ENCODE measurements at regions not wholly inside any gene's neighbourhood (a gene's known extent, or its start where the extent isn't known, plus 50 kb on each side); places are given as distances from the start of the nearest gene placed in this dataset.

DNA sequence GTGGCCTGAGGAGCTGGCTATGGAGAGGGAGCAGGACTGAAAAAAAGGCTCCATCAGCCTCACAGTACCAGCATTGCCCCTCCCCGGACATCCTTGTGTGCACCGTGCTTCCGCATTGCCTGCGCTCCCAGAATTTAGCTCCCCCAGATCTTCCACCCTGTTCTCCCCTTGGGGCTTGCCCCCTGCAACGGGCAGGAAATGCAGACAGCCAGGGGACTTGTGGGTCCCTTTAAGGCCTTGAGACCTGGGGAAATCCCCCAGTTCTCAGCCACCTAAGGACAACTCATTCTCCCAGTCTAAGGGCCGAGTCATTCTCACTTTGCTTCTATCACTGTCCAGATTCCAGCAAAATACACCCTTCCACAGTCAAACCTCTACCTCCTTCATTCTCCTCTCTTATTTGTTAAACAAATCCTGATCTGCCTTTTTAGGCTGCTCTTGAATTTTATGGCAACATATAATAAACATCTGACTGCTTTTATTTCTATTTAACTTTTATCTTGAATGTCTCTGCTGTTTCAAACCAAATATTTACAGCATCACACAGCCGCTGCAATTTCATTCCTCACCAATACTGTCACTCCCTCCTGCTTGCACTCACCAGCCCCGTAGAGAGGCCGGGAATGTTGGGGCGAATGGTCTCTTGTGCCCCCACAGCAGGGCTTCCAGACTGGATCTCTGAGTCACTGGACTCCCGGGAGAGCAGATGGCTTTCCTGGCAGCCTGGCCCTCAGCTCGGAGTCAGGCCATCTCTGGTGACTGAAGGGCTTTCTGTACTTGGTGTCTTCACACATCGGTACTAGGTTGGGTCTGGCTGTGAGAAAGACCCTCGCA is 221.9 kb downstream of the TSHZ3 start:
- peak in 2 of 3 donors; percentile 18 to 45 for DNase-seq
- peak; percentile 63 for ATAC-seq
- H3K9me3 ChIP-seq = no peaks in the 10 kb centered on the region

DNA sequence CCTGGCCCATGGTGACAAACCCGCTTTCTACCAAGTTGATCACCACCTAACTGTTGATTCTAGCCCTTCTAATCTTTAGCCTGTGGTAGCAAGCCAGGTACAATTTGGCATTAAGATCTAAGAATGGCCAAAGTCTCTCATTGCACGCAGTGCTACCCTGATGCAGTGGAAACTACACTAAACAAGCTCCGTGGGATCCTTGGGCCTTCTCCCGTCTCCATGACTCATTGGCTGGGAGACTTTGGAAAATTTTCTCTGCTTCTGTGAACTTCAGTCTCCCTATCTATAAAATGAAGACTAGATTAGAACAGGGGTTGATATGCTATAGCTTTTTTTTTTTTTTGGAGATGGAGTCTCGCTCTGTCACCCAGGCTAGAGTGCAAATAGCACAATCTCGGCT is 223.0 kb downstream of the TSHZ3 start:
- intact Hi-C loops (cut with DNase I, micrococcal nuclease) = no loop called here
- H3K4me1 ChIP-seq (ENCODE audit: low read depth) = peaks cover 6% of the 10 kb centered on the region
- TF ChIP-seq, protein P1, sequence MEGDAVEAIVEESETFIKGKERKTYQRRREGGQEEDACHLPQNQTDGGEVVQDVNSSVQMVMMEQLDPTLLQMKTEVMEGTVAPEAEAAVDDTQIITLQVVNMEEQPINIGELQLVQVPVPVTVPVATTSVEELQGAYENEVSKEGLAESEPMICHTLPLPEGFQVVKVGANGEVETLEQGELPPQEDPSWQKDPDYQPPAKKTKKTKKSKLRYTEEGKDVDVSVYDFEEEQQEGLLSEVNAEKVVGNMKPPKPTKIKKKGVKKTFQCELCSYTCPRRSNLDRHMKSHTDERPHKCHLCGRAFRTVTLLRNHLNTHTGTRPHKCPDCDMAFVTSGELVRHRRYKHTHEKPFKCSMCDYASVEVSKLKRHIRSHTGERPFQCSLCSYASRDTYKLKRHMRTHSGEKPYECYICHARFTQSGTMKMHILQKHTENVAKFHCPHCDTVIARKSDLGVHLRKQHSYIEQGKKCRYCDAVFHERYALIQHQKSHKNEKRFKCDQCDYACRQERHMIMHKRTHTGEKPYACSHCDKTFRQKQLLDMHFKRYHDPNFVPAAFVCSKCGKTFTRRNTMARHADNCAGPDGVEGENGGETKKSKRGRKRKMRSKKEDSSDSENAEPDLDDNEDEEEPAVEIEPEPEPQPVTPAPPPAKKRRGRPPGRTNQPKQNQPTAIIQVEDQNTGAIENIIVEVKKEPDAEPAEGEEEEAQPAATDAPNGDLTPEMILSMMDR (IDR thresholded peaks at IDR 0.05) = no peak
- H3K36me3 ChIP-seq (ENCODE audit: low read depth) = no peaks in the 10 kb centered on the region
- DNase-seq = no peak
- H3K4me3 ChIP-seq = no peak overlapping the region
- H3K9me3 ChIP-seq = no peaks in the 10 kb centered on the region
- ATAC-seq = no peak

More for the DNA sequence above, 221.9 kb downstream of the TSHZ3 start:
- H3K4me3 ChIP-seq = no peak overlapping the region
- H3K4me1 ChIP-seq (ENCODE audit: low read depth) = peaks cover 6% of the 10 kb centered on the region
- intact Hi-C loops (cut with DNase I, micrococcal nuclease) = no loop called here
- no peaks in the 10 kb centered on the region for H3K36me3 ChIP-seq (ENCODE audit: low read depth)
- TF ChIP-seq, protein P1 (IDR thresholded peaks at IDR 0.05) = no peak

DNA sequence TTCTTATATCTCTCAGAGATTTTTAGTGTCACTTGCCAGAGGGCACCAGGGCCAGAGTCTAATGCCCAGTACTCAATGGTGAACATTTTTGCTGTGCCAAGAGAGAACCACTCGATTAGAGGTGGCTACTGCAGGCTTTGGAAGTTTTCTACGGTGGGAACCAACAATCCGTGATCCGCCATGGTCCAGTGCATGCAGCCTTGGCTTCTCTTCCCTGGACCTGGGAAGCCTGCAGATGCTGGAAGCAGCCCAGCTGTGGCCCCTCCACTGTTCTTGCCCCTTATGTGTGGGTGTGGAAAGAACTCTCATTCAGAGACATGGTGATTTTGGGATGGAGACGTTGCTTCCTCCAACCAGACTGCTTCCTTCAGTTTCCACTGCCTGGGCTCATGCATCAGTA is 224.2 kb downstream of the TSHZ3 start:
- Histone ChIP-seq H3K4me3 (no peak overlapping the region), H3K36me3 (ENCODE audit: low read depth) (no peaks in the 10 kb centered on the region), H3K9me3 (no peaks in the 10 kb centered on the region), H3K4me1 (ENCODE audit: low read depth) (peaks cover 6% of the 10 kb centered on the region)
- TF ChIP-seq, protein P1 (IDR thresholded peaks at IDR 0.05) = no peak
- ATAC-seq = no peak
- intact Hi-C loops (cut with DNase I, micrococcal nuclease) = no loop called here
- no peak for DNase-seq

DNA sequence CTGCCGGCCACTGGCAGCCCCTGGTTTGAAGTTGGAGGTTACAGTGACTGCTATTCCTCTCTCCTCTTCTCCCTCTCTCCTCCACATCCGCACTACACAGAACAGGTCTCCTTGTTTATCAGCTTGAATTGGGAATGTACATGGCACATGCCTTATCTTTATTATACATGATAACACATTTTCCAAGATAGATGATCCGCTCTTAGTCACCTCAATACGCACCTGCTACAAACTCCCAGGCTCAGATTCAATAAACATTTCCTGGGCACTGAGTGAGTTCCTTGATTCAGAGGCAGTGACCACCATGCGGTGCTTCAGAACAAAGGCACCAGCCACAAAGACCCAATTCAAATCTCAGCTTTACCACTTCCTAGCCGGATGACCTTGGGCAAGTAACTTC is 227.7 kb downstream of the TSHZ3 start:
- TF ChIP-seq, protein P1 (IDR thresholded peaks at IDR 0.05) = no peak
- Histone ChIP-seq H3K9me3 (no peaks in the 10 kb centered on the region), H3K4me1 (ENCODE audit: low read depth) (no peaks in the 10 kb centered on the region), H3K4me3 (no peak overlapping the region), H3K36me3 (ENCODE audit: low read depth) (no peaks in the 10 kb centered on the region)
- ATAC-seq = peak; percentile 74
- no peak for DNase-seq
- intact Hi-C loops (cut with DNase I, micrococcal nuclease) = no loop called here

DNA sequence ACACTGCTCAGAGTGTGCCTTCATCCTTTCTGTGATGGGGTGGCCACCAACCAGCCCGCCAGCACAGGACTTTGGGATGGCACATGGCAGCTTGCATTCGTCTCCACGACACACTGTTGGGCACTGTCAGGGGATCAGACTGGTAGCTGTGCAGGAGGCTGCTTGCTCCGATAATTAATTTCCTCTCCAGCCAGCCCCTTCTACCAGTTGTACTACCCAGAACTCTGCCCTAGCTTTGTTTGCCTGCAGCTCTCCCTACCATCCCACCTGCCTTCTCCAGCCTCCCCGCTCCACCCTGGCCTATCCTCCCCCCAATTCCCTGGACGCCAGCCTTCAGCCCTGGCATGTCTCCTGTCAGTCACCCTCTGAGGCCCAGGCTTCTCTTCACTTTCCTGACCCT is 228.3 kb downstream of the TSHZ3 start:
- TF ChIP-seq, protein P1 (IDR thresholded peaks at IDR 0.05) = no peak
- no peak for ATAC-seq
- Histone ChIP-seq H3K36me3 (ENCODE audit: low read depth) (no peaks in the 10 kb centered on the region), H3K4me1 (ENCODE audit: low read depth) (no peaks in the 10 kb centered on the region), H3K9me3 (no peaks in the 10 kb centered on the region), H3K4me3 (no peak overlapping the region)
- no peak for DNase-seq
- intact Hi-C loops (cut with DNase I, micrococcal nuclease) = no loop called here
